GM12878 (cell line): ENCODE measurements at regions not wholly inside any gene's neighbourhood (a gene's known extent, or its start where the extent isn't known, plus 50 kb on each side); places are given as distances from the start of the nearest gene placed in this dataset.

ENCODE experiments used
- ATAC-seq: fragments of 200-7000 bp; cut with Tn5 transposase; 3 replicates; pipeline ENCODE4 v1.9.1; 2020; ENCODE audit warnings: mild to moderate bottlenecking, moderate library complexity
- BruUV-seq: library from RNA; stranded (reverse); fragments of 400-500 nt; replicated peaks from 2 replicates; lab custom pipeline; 2021; lab: Mats Ljungman, UMichigan
- CTCF ChIA-PET: fragments of 300-600 bp; sonication (Branson Sonifier 250); formaldehyde crosslinking; extraction: SDS; loops from one replicate; lab custom pipeline; 2021; ENCODE audit warnings: inconsistent platforms; lab: Yijun Ruan, JAX
- POLR2A ChIA-PET: fragments of 350-600 bp; formaldehyde crosslinking; extraction: SDS; loops from one replicate; lab custom pipeline; 2021; ENCODE audit warnings: inconsistent platforms; lab: Charles Lee
- RAD21 ChIA-PET: fragments of 300-600 bp; sonication (Branson Sonifier 250); formaldehyde crosslinking; loops from one replicate; lab custom pipeline; 2023; ENCODE audit warnings: antibody characterized with exemption; ENCODE audit not compliant: unreplicated experiment; lab: Charles Lee
- SMC1A ChIA-PET: fragments of 300-600 bp; sonication (Branson Sonifier 250); formaldehyde crosslinking; loops from one replicate; lab custom pipeline; 2023; ENCODE audit not compliant: unreplicated experiment, uncharacterized antibody; lab: Charles Lee
- DNase-seq: peaks from one replicate; pipeline ENCODE4 v3.0.0-alpha.2; 2011; ENCODE audit warnings: low read depth, low spot score
- FAIRE-seq: peaks from 3 replicates; lab custom pipeline; 2011; peaks lifted over from hg19 to GRCh38; lab: Jason Lieb, UNC
- H2AFZ ChIP-seq: 2 replicates; pipeline ENCODE4 v1.6.0; 2011; ENCODE audit warnings: low read depth, low read length, control low read depth; ENCODE audit not compliant: control insufficient read depth
- H3K27ac ChIP-seq: 2 replicates; pipeline ENCODE4 v1.5.1; 2011; ENCODE audit warnings: control low read depth; ENCODE audit not compliant: control insufficient read depth, insufficient read depth
- H3K27me3 ChIP-seq, 2 experiments: replicated peaks in 1 of 2; 2 replicates each; pipeline versions ENCODE4 v1.6.0 to v1.6.1; 2011; ENCODE audit warnings: low read length in 1 of 2; ENCODE audit not compliant: control insufficient read depth in 2 of 2, insufficient read depth in 2 of 2
- H3K36me3 ChIP-seq, 2 experiments: 2 replicates each; pipeline ENCODE4 v1.5.1; 2011; ENCODE audit warnings: low read length in 1 of 2; ENCODE audit not compliant: control insufficient read depth in 2 of 2, insufficient read depth in 2 of 2
- H3K4me1 ChIP-seq: 2 replicates; pipeline ENCODE4 v1.6.1; 2011; ENCODE audit warnings: mild to moderate bottlenecking, low read length, moderate library complexity, mixed read lengths; ENCODE audit not compliant: control insufficient read depth, insufficient read depth
- H3K4me2 ChIP-seq: 2 replicates; pipeline ENCODE4 v1.6.0; 2011; ENCODE audit warnings: control low read depth; ENCODE audit not compliant: control insufficient read depth, insufficient read depth
- H3K4me3 ChIP-seq: fragments of 200-600 bp; sonication (generic); 2 replicates; pipeline ENCODE4 v1.5.1; 2016
- H3K79me2 ChIP-seq: 2 replicates; pipeline ENCODE4 v1.6.0; 2011; ENCODE audit warnings: low read length; ENCODE audit not compliant: control insufficient read depth, insufficient read depth
- H3K9ac ChIP-seq: 2 replicates; pipeline ENCODE4 v1.8.0; 2011; ENCODE audit warnings: low read length, control low read depth, mixed read lengths; ENCODE audit not compliant: control insufficient read depth, insufficient read depth
- H3K9me3 ChIP-seq: replicated peaks from 3 replicates; pipeline ENCODE4 v1.5.1; 2011; ENCODE audit warnings: mild to moderate bottlenecking, low read length; ENCODE audit not compliant: control insufficient read depth, insufficient read depth
- H4K20me1 ChIP-seq: 2 replicates; pipeline ENCODE4 v1.6.0; 2011; ENCODE audit not compliant: control insufficient read depth, insufficient read depth
- CBX5 ChIP-seq: sonication (generic); IDR thresholded peaks from 2 replicates; pipeline ENCODE4 v1.6.1; 2016; ENCODE audit warnings: low read depth, moderate library complexity, mild to moderate bottlenecking, inconsistent platforms
- CREB1 ChIP-seq: IDR thresholded peaks from 2 replicates; pipeline ENCODE4 v1.6.1; 2012; ENCODE audit warnings: low read depth, mild to moderate bottlenecking, inconsistent platforms
- CREM ChIP-seq: IDR thresholded peaks from 2 replicates; pipeline ENCODE4 v1.6.1; 2014; ENCODE audit warnings: antibody characterized with exemption, low read depth
- GATAD2B ChIP-seq: fragments of 450-650 bp; conservative IDR thresholded peaks from 2 replicates; pipeline ENCODE4 v1.6.1; 2017; ENCODE audit warnings: low read depth, mild to moderate bottlenecking, moderate library complexity
- JUNB ChIP-seq: IDR thresholded peaks from 2 replicates; pipeline ENCODE4 v1.6.1; 2016; ENCODE audit warnings: antibody characterized with exemption, mild to moderate bottlenecking
- MYC ChIP-seq: IDR thresholded peaks from 2 replicates; pipeline ENCODE4 v1.6.1; 2011; ENCODE audit warnings: mild to moderate bottlenecking, low read length, moderate library complexity, inconsistent platforms; ENCODE audit not compliant: insufficient read depth, insufficient replicate concordance, insufficient read length, severe bottlenecking
- NRF1 ChIP-seq: conservative IDR thresholded peaks from 2 replicates; pipeline ENCODE4 v1.6.1; 2011; ENCODE audit warnings: mild to moderate bottlenecking, low read depth, low read length, improper control_type of control experiment
- SPI1 ChIP-seq: IDR thresholded peaks from 2 replicates; pipeline ENCODE4 v1.6.1; 2011; ENCODE audit warnings: low read depth, mild to moderate bottlenecking, low read length, moderate library complexity, borderline replicate concordance; ENCODE audit not compliant: insufficient read depth
- STAT1 ChIP-seq: fragments of 450-650 bp; conservative IDR thresholded peaks from 2 replicates; pipeline ENCODE4 v1.6.1; 2014; ENCODE audit warnings: antibody characterized with exemption, mild to moderate bottlenecking
- SUZ12 ChIP-seq: fragments of 200-600 bp; sonication (generic); IDR thresholded peaks from one replicate; pipeline ENCODE4 v1.6.1; 2018; ENCODE audit warnings: antibody characterized with exemption, mild to moderate bottlenecking; ENCODE audit not compliant: unreplicated experiment
- TARDBP ChIP-seq: IDR thresholded peaks from 2 replicates; pipeline ENCODE4 v1.6.1; 2016; ENCODE audit warnings: borderline replicate concordance
- TBL1XR1 ChIP-seq: IDR thresholded peaks from 2 replicates; pipeline ENCODE4 v1.6.1; 2012; ENCODE audit warnings: low read depth, low read length, improper control_type of control experiment
- YY1 ChIP-seq: IDR thresholded peaks from 2 replicates; pipeline ENCODE4 v1.6.1; 2011; ENCODE audit warnings: low read depth, mild to moderate bottlenecking, low read length
- ZZZ3 ChIP-seq: IDR thresholded peaks from 2 replicates; pipeline ENCODE4 v1.6.1; 2011; ENCODE audit warnings: low read depth; ENCODE audit not compliant: control insufficient read depth, insufficient read length
- WGBS: methylation state at CpG from one replicate; pipeline ENCODE4 v1.1.6; 2016; ENCODE audit warnings: low lambda C conversion rate; ENCODE audit not compliant: insufficient replicate concordance, insufficient coverage; ENCODE audit errors: missing lambda C conversion rate; 5-methylcytosine and 5-hydroxymethylcytosine counted together
- in situ Hi-C: fragments of 300-500 bp; cut with MboI; formaldehyde crosslinking; loops from 9 replicates; pipeline ENCODE4 v1.14.3; 2018; ENCODE audit warnings: mixed read lengths
- intact Hi-C: fragments of 100-400 bp; cut with micrococcal nuclease; formaldehyde crosslinking; loops from one replicate; pipeline ENCODE4 v1.14.2; 2022; ENCODE audit not compliant: unreplicated experiment
- TF ChIP-seq, protein P1 (sequence below): fragments of 450-650 bp; IDR thresholded peaks from 2 replicates; pipeline ENCODE4 v1.6.1; 2017; ENCODE audit warnings: low read depth, mild to moderate bottlenecking, moderate library complexity
- TF ChIP-seq, protein P2 (sequence below): IDR thresholded peaks from 2 replicates; pipeline ENCODE4 v1.6.1; 2012; ENCODE audit warnings: low read depth, low read length, improper control_type of control experiment
- TF ChIP-seq, protein P3 (sequence below): fragments of 450-650 bp; IDR thresholded peaks from 2 replicates; pipeline ENCODE4 v1.6.1; 2016; ENCODE audit warnings: mild to moderate bottlenecking

DNA sequence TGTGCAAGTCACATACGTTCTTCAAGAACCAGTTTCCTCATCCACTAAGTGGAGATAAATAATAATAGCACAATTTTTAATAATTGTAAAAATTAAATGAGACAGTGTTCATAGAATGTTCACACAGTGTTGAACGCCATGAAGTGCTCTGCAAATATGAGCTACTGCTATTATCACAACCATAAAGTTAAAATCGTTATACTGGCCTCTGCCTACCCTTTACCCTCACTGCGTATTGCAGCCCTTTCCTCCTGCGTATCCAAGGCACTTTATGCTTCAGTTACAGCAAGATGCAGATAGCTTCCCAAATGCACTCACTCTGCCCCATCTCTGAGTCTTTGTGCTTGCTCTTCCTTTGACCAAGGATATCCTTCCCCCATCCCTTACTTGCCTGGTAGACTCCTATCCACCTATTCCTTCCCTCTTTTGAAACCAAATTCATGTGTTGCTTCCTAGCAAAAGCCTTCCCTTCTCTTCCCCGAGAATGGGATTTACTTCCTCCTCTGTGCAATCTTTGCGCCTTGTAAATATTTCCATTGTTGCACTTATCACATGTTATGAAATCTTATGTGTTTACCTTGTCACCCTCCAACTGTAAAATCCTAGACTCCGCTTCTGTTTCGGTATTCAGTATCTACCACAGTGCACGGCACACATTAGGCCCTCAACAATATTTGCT is 196.9 kb downstream of the ADAMTS15 start:
- RAD21 ChIA-PET = no interaction called here
- Histone ChIP-seq H3K27me3 (peaks cover 0 to 4% of the 10 kb centered on the region in 2 experiments; a peak in 2 of 4 replicates), H2AFZ (no peak overlapping the region), H3K27ac (no peak overlapping the region), H4K20me1 (no peaks in the 10 kb centered on the region), H3K79me2 (no peaks in the 10 kb centered on the region), H3K4me2 (no peak overlapping the region), H3K9ac (no peak overlapping the region), H3K9me3 (no peaks in the 10 kb centered on the region), H3K4me1 (no peaks in the 10 kb centered on the region), H3K4me3 (no peak overlapping the region), H3K36me3 (no peaks in the 10 kb centered on the region)
- no TSS peak for BruUV-seq
- TF ChIP-seq, protein P1, sequence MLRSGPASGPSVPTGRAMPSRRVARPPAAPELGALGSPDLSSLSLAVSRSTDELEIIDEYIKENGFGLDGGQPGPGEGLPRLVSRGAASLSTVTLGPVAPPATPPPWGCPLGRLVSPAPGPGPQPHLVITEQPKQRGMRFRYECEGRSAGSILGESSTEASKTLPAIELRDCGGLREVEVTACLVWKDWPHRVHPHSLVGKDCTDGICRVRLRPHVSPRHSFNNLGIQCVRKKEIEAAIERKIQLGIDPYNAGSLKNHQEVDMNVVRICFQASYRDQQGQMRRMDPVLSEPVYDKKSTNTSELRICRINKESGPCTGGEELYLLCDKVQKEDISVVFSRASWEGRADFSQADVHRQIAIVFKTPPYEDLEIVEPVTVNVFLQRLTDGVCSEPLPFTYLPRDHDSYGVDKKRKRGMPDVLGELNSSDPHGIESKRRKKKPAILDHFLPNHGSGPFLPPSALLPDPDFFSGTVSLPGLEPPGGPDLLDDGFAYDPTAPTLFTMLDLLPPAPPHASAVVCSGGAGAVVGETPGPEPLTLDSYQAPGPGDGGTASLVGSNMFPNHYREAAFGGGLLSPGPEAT = no peak
- no peak for TF ChIP-seq STAT1
- TF ChIP-seq TBL1XR1 = no peak
- TF ChIP-seq JUNB = no peak
- TF ChIP-seq, protein P2, sequence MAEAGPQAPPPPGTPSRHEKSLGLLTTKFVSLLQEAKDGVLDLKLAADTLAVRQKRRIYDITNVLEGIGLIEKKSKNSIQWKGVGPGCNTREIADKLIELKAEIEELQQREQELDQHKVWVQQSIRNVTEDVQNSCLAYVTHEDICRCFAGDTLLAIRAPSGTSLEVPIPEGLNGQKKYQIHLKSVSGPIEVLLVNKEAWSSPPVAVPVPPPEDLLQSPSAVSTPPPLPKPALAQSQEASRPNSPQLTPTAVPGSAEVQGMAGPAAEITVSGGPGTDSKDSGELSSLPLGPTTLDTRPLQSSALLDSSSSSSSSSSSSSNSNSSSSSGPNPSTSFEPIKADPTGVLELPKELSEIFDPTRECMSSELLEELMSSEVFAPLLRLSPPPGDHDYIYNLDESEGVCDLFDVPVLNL = no peak
- no peak for TF ChIP-seq GATAD2B
- TF ChIP-seq YY1 = no peak
- no peak for TF ChIP-seq CREB1
- TF ChIP-seq CREM = no peak
- TF ChIP-seq NRF1 = no peak
- TF ChIP-seq, protein P3, sequence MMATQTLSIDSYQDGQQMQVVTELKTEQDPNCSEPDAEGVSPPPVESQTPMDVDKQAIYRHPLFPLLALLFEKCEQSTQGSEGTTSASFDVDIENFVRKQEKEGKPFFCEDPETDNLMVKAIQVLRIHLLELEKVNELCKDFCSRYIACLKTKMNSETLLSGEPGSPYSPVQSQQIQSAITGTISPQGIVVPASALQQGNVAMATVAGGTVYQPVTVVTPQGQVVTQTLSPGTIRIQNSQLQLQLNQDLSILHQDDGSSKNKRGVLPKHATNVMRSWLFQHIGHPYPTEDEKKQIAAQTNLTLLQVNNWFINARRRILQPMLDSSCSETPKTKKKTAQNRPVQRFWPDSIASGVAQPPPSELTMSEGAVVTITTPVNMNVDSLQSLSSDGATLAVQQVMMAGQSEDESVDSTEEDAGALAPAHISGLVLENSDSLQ = no peak
- TF ChIP-seq CBX5 = no peak
- TF ChIP-seq TARDBP = no peak
- no peak for TF ChIP-seq SUZ12
- no peak for TF ChIP-seq ZZZ3
- TF ChIP-seq MYC = no peak
- TF ChIP-seq SPI1 = no peak
- in situ Hi-C loops (no loop called here), intact Hi-C loops (no loop called here)
- CTCF ChIA-PET = no interaction called here
- POLR2A ChIA-PET = no interaction called here
- SMC1A ChIA-PET = no interaction called here
- ATAC-seq (no peak), FAIRE-seq (no peak), DNase-seq (no peak)
- WGBS = 63% methylated on average over 10 of the region's 10 CpGs
